ENCODE measurements at regions not wholly inside any gene's neighbourhood (a gene's known extent, or its start where the extent isn't known, plus 50 kb on each side); places are given as distances from the start of the nearest gene placed in this dataset.
"Not testable (repeated sequence)": the region's sequence is repeated elsewhere in the genome, so short reads cannot be mapped to it uniquely, and the experiment has no call there.

DNA sequence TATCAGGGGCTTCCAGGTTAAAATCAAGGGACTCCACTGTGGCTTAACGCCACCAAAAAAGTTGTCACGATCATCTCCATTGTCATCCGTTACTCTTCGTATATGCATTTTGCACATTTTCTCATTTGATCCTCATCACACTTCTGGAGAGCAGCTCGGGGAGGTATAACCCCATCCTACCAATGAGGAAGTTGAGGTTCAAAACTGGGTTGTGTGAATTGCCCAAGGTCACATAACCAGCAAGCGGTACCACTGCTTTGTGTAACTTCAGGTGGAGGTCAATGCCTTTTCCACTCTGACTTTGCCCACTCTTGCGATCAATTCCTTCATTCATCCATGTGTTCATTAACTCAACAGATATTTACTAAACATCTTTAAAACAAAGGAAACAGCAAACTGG lies 71.1 kb upstream of the CCND2 start:
- TF ChIP-seq POLR2A (IDR thresholded peaks at IDR 0.05; ENCODE audit: low read depth, low read length) = no peak
- DNase-seq (ENCODE audit: insufficient read length, low spot score) = no peak
- FAIRE-seq = no peak

GRCh38 chr12:4201333-4202100 lies 72.0 kb upstream of the CCND2 start:
- no peak for DNase-seq (ENCODE audit: insufficient read length, low spot score)
- no peak for TF ChIP-seq POLR2A (IDR thresholded peaks at IDR 0.05; ENCODE audit: low read depth, low read length)
- no peak for FAIRE-seq

DNA sequence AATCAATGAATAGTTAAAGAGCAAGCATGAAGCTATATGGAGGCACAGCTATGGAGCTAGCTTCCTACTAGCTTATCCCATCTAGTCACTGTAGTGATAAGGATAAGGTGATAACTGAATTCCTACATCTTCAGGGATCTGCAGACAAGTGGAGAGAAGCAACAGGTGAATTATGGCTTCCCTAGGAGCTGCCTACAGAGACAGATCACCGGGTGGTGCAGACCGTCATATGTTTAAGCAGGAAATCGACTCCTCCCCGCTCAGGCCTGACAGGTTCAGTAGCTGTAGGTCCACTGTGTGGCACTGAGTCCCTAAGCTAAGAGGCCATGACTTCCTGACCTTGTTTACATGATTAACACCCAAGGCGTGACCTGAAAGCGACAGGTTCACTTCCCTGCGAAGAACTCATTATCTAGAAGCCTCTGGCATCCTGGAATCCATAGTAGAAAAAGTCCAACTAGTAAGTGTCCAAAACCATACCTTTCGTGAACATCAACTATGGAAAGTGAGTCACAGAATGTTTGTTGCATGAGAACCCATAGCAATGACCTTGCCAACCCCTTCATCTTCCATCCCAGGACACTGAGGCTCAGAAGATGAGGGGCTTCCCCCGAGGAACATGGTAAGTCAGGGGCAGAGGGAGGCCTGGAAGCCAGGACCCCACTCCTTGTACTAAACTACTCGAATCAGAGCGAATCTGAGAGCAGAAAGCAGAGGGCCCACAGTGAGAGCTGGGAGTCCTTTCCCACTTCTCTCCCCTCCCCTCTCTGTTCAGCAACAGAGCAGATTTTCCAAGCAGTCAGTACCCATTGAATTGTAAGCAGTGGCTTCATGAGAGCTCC lies 75.4 kb upstream of the CCND2 start:
- FAIRE-seq (no peak), DNase-seq (ENCODE audit: insufficient read length, low spot score) (no peak)
- TF ChIP-seq POLR2A (IDR thresholded peaks at IDR 0.05; ENCODE audit: low read depth, low read length) = no peak

DNA sequence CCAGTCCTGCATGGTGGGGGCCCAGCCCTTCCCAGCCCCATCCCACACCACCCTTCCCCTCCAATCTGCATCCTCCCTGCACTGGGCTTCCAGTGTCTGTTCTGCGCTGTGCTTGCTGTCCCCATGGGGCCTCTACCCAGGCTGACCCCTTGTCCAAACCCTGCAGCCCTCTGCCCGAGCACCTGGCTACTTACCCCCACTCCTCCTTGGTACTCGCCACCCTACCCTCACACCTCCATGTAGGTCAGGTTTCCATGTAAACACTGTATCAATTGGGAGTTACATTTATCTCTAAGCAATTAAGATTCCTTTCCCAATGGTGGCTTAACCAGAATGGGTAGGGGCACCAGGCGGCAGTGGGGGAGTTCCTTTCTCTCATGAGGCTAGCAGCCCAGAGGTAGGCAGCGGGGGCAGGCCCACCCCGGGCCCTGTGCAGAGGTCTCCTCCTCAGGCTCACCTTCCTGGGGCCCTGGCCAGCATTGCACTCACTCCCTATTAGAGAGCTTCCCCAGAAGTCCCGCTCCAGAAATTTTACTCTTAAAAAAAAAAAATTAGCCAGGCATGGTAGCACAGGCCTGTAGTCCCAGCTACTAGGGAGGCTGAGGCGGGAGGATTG lies 76.6 kb upstream of the CCND2 start:
- DNase-seq (ENCODE audit: insufficient read length, low spot score) (no peak), FAIRE-seq (no peak)

GRCh38 chr12:4194668-4195067 lies 78.9 kb upstream of the CCND2 start:
- DNase-seq (ENCODE audit: insufficient read length, low spot score) (no peak), FAIRE-seq (no peak)
- no peak for TF ChIP-seq POLR2A (IDR thresholded peaks at IDR 0.05; ENCODE audit: low read depth, low read length)

More for the DNA sequence above, 76.6 kb upstream of the CCND2 start:
- no peak for TF ChIP-seq POLR2A (IDR thresholded peaks at IDR 0.05; ENCODE audit: low read depth, low read length)

GRCh38 chr12:4193821-4194220 lies 79.7 kb upstream of the CCND2 start:
- no peak for TF ChIP-seq POLR2A (IDR thresholded peaks at IDR 0.05; ENCODE audit: low read depth, low read length)
- DNase-seq (ENCODE audit: insufficient read length, low spot score) (no peak), FAIRE-seq (no peak)

GRCh38 chr12:4191642-4192041 lies 81.9 kb upstream of the CCND2 start:
- no peak for TF ChIP-seq POLR2A (IDR thresholded peaks at IDR 0.05; ENCODE audit: low read depth, low read length)
- FAIRE-seq (no peak), DNase-seq (ENCODE audit: insufficient read length, low spot score) (no peak)

DNA sequence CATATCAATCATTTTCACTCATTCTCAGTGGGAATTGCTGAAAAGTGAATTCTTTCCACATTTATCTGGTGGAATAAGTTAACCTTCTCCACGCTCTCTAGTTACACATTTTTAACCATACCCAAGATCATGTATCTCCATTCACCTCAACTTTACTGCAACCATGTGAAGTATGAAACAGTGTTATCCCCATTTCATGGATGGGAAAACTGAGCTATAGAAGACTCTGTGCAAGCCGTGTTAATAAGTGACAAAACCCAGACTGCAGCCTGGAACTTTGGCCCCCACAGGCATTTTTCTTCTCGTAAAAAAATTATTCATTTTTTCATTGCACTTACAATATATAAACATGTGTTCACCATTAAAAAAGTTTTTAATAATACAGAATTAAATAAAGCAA lies 82.4 kb upstream of the CCND2 start:
- no peak for TF ChIP-seq POLR2A (IDR thresholded peaks at IDR 0.05; ENCODE audit: low read depth, low read length)
- FAIRE-seq = no peak

GRCh38 chr12:4190366-4191063 lies 83.0 kb upstream of the CCND2 start:
- DNase-seq (ENCODE audit: insufficient read length, low spot score) = no peak
- no peak for FAIRE-seq
- no peak for TF ChIP-seq POLR2A (IDR thresholded peaks at IDR 0.05; ENCODE audit: low read depth, low read length)

More for the DNA sequence above, 82.4 kb upstream of the CCND2 start:
- DNase-seq (ENCODE audit: insufficient read length, low spot score) = no peak

- no peak for FAIRE-seq
- DNase-seq (ENCODE audit: insufficient read length, low spot score) = no peak
- TF ChIP-seq POLR2A (IDR thresholded peaks at IDR 0.05; ENCODE audit: low read depth, low read length) = no peak
Measured at GRCh38 chr12:4189721-4190120, 83.8 kb upstream of the CCND2 start.

- TF ChIP-seq POLR2A (IDR thresholded peaks at IDR 0.05; ENCODE audit: low read depth, low read length) = no peak
- no peak for DNase-seq (ENCODE audit: insufficient read length, low spot score)
- FAIRE-seq = no peak
Measured at GRCh38 chr12:4187916-4188315, 85.6 kb upstream of the CCND2 start.

- FAIRE-seq; DNase-seq (ENCODE audit: insufficient read length, low spot score): not testable (repeated sequence)
Measured at GRCh38 chr12:4187315-4187714, 86.2 kb upstream of the CCND2 start.

DNA sequence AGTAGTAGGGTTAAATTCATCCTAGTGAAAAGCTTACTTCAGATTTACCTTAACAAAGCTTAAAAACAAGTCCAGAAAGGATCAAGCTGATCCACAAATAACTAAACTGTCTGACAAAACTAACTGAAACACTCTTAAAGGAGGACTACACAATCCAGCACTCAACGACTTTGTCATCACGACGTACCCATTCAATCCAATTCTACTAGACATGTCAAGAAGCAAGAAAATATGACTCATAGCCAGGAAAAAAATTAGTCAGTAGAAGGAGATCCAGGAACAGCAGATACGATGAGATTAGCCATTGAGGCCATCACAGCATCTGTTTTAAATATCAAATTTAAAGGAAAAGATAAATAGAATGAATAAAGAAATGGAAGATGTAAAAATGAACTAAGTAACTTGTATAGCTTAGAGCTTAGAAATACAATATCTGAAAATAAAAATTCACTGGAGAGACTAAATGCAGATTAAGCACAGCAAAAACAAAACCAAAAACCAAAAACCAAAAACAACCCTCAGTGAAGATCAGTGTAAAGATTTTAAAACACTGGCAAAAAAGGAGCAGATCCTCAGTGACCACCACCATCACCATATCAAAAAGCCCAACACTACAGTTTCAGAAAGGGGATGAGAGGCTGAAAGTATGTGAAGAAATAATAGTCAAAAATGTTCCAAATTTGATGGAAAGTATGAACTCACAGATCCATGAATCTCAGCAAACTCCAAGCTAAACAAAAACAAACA lies 95.0 kb upstream of the CCND2 start:
- DNase-seq (ENCODE audit: insufficient read length, low spot score) (no peak), FAIRE-seq (no peak)
- no peak for TF ChIP-seq POLR2A (IDR thresholded peaks at IDR 0.05; ENCODE audit: low read depth, low read length)
